Panc1 (cell line): ENCODE measurements at regions not wholly inside any gene's neighbourhood (a gene's known extent, or its start where the extent isn't known, plus 50 kb on each side); places are given as distances from the start of the nearest gene placed in this dataset.
"Not testable (repeated sequence)": the region's sequence is repeated elsewhere in the genome, so short reads cannot be mapped to it uniquely, and the experiment has no call there.

Experiments used
- ATAC-seq: fragments of 200-7000 bp; cut with Tn5 transposase; 2 replicates; pipeline ENCODE4 v1.9.1; 2020; ENCODE audit warnings: mild to moderate bottlenecking, moderate library complexity
- BruUV-seq: library from RNA; stranded (reverse); fragments of 400-500 nt; replicated peaks from 2 replicates; lab custom pipeline; 2021; lab: Mats Ljungman, UMichigan
- CTCF ChIA-PET: fragments of 300-600 bp; sonication (Branson Sonifier 250); formaldehyde crosslinking; loops from one replicate; lab custom pipeline; 2022; ENCODE audit warnings: antibody characterized with exemption; lab: Charles Lee
- POLR2A ChIA-PET: fragments of 300-600 bp; sonication (Branson Sonifier 250); formaldehyde crosslinking; loops from one replicate; lab custom pipeline; 2022; ENCODE audit warnings: antibody characterized with exemption; lab: Charles Lee
- DNase-seq: peaks from one replicate; pipeline ENCODE4 v3.0.0-alpha.2; 2010; ENCODE audit warnings: low read depth, low spot score
- H3K27ac ChIP-seq: 2 replicates; pipeline ENCODE4 v1.5.1; 2011; ENCODE audit warnings: mild to moderate bottlenecking, low read length, inconsistent platforms
- H3K27me3 ChIP-seq: fragments of 200-500 bp; sonication (Bioruptor generic); 2 replicates; pipeline ENCODE4 v1.6.0; 2014; ENCODE audit warnings: low read length, inconsistent platforms; ENCODE audit not compliant: control insufficient read depth, insufficient read depth
- H3K36me3 ChIP-seq: fragments of 200-500 bp; sonication (Bioruptor generic); 2 replicates; pipeline ENCODE4 v1.5.1; 2014; ENCODE audit warnings: inconsistent platforms, mild to moderate bottlenecking, low read length, moderate library complexity; ENCODE audit not compliant: control insufficient read depth, insufficient read depth
- H3K4me1 ChIP-seq: 2 replicates; pipeline ENCODE4 v1.5.1; 2011; ENCODE audit warnings: inconsistent platforms, mild to moderate bottlenecking, low read length, moderate library complexity; ENCODE audit not compliant: control insufficient read depth, insufficient read depth
- H3K4me3 ChIP-seq, 2 experiments: 2 replicates each; pipeline ENCODE4 v1.5.1; 2011 to 2012; ENCODE audit warnings: low read depth in 2 of 2, low read length in 2 of 2, mild to moderate bottlenecking in 2 of 2, inconsistent platforms in 1 of 2, moderate library complexity in 1 of 2
- H3K9me3 ChIP-seq: fragments of 200-500 bp; sonication (Bioruptor generic); 2 replicates; pipeline ENCODE4 v1.5.1; 2014; ENCODE audit warnings: low read depth, mild to moderate bottlenecking, inconsistent platforms, low read length, moderate library complexity; ENCODE audit not compliant: control insufficient read depth, insufficient read depth
- POLR2AphosphoS5 ChIP-seq: IDR thresholded peaks from 2 replicates; pipeline ENCODE4 v1.6.1; 2012; ENCODE audit warnings: mild to moderate bottlenecking, low read depth, low read length, moderate library complexity
- REST ChIP-seq, 2 experiments: IDR thresholded peaks; 2 replicates each; pipeline ENCODE4 v1.6.1; 2011 to 2012; ENCODE audit warnings: low read depth in 2 of 2, control low read depth in 1 of 2, low read length in 1 of 2, mild to moderate bottlenecking in 1 of 2, moderate library complexity in 1 of 2; ENCODE audit not compliant: insufficient read depth in 1 of 2
- SIN3A ChIP-seq: IDR thresholded peaks from 2 replicates; pipeline ENCODE4 v1.6.1; 2012; ENCODE audit warnings: low read depth, mild to moderate bottlenecking, low read length, moderate library complexity, borderline replicate concordance; ENCODE audit not compliant: insufficient read depth
- TCF7L2 ChIP-seq: IDR thresholded peaks from 2 replicates; pipeline ENCODE4 v1.6.1; 2011; ENCODE audit warnings: mild to moderate bottlenecking, low read depth, low read length, inconsistent platforms
- in situ Hi-C: cut with HindIII; loops from 2 replicates; pipeline ENCODE4 v1.10.0; 2016; ENCODE audit warnings: low sequenced_read_pairs, low pct_unique_long_range_greater_than_20kb
- intact Hi-C: fragments of 100-400 bp; cut with micrococcal nuclease; formaldehyde crosslinking; loops from one replicate; pipeline ENCODE4 v1.10.0; 2022; ENCODE audit not compliant: unreplicated experiment
- TF ChIP-seq, protein P1 (sequence below): fragments of 450-650 bp; IDR thresholded peaks from 2 replicates; pipeline ENCODE4 v1.5.1; 2017; ENCODE audit warnings: mild to moderate bottlenecking

GRCh38 chr16:22989598-22989997 lies 159.7 kb downstream of the USP31 start:
- no peaks in the 10 kb centered on the region for H3K4me1 ChIP-seq
- POLR2A ChIA-PET, result no interaction called here
- no peak overlapping the region for H3K4me3 ChIP-seq
- no peak for ATAC-seq
- CTCF ChIA-PET, result no interaction called here
- DNase-seq, result no peak
- in situ Hi-C loops (no loop called here), intact Hi-C loops (no loop called here)
- no peaks in the 10 kb centered on the region for H3K36me3 ChIP-seq
- no TSS peak for BruUV-seq
- H3K27ac ChIP-seq, result no peak overlapping the region
- no peaks in the 10 kb centered on the region for H3K27me3 ChIP-seq
- H3K9me3 ChIP-seq, result no peaks in the 10 kb centered on the region
- TF ChIP-seq REST (IDR thresholded peaks at IDR 0.05; ENCODE audit: insufficient read depth in 1 of 2, low read depth in 2 of 2, low read length in 1 of 2), result no peak
- TF ChIP-seq SIN3A, result no peak
- TF ChIP-seq POLR2AphosphoS5, result no peak
- TF ChIP-seq TCF7L2, result no peak
- TF ChIP-seq, protein P1, sequence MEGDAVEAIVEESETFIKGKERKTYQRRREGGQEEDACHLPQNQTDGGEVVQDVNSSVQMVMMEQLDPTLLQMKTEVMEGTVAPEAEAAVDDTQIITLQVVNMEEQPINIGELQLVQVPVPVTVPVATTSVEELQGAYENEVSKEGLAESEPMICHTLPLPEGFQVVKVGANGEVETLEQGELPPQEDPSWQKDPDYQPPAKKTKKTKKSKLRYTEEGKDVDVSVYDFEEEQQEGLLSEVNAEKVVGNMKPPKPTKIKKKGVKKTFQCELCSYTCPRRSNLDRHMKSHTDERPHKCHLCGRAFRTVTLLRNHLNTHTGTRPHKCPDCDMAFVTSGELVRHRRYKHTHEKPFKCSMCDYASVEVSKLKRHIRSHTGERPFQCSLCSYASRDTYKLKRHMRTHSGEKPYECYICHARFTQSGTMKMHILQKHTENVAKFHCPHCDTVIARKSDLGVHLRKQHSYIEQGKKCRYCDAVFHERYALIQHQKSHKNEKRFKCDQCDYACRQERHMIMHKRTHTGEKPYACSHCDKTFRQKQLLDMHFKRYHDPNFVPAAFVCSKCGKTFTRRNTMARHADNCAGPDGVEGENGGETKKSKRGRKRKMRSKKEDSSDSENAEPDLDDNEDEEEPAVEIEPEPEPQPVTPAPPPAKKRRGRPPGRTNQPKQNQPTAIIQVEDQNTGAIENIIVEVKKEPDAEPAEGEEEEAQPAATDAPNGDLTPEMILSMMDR, result no peak

- Histone ChIP-seq H3K4me3 (no peak overlapping the region), H3K27ac (no peak overlapping the region), H3K36me3 (no peaks in the 10 kb centered on the region), H3K4me1 (no peaks in the 10 kb centered on the region), H3K9me3 (peaks cover 19% of the 10 kb centered on the region), H3K27me3 (no peaks in the 10 kb centered on the region; the same call in 1 of the 2 replicates)
- no peak for ATAC-seq
- CTCF ChIA-PET, result no interaction called here
- DNase-seq, result no peak
- POLR2A ChIA-PET, result interaction anchor here (0.7 kb wide), 1 partner anchor 127 kb away, joined by 4 read pairs; no protein-coding TSS in a partner anchor
- TF ChIP-seq TCF7L2 (no peak), REST (IDR thresholded peaks at IDR 0.05; ENCODE audit: insufficient read depth in 1 of 2, low read depth in 2 of 2, low read length in 1 of 2) (no peak), SIN3A (no peak), POLR2AphosphoS5 (no peak)
- TF ChIP-seq, protein P1, result no peak
- intact Hi-C loops (no loop called here), in situ Hi-C loops (no loop called here)
- BruUV-seq, result no TSS peak
Measured at GRCh38 chr16:22983614-22984013, 165.6 kb downstream of the USP31 start.

GRCh38 chr16:22980514-22980913 lies 166.6 kb downstream of the HS3ST2 start:
- POLR2A ChIA-PET, H3K36me3 ChIP-seq, H3K27ac ChIP-seq, H3K27me3 ChIP-seq, H3K4me1 ChIP-seq, ATAC-seq, intact Hi-C loops, H3K4me3 ChIP-seq, in situ Hi-C loops, BruUV-seq, CTCF ChIA-PET, DNase-seq: not testable (repeated sequence)
- H3K9me3 ChIP-seq, result peaks cover 19% of the 10 kb centered on the region
